ENCODE measurements at regions not wholly inside any gene's neighbourhood (a gene's known extent, or its start where the extent isn't known, plus 50 kb on each side); places are given as distances from the start of the nearest gene placed in this dataset.

DNA sequence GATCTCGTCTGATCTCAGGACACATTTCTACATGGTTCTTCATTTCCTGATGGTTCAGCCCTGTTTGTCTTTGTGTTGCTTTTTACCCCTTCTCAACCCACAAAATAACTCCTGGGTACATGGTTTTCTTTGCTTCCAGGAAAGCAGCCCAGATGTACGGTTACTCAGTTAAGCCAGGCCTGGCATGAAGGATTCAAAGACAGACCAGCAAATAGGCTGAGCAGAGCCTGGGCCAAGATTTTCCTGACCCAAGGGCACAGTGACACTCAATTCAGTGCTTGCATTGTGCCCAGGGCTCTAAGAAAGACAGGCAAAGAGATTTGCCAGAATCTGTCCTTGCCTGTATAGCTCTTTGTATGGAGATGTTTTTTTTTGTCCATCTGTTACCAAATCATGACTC lies 340.8 kb upstream of the KIAA1217 start:
- ATAC-seq: no peak
- H3K36me3 ChIP-seq: no peaks in the 10 kb centered on the region
- no peak overlapping the region for H3K27ac ChIP-seq
- TF ChIP-seq POLR2A (IDR thresholded peaks at IDR 0.05): no peak
- TF ChIP-seq, protein P1, sequence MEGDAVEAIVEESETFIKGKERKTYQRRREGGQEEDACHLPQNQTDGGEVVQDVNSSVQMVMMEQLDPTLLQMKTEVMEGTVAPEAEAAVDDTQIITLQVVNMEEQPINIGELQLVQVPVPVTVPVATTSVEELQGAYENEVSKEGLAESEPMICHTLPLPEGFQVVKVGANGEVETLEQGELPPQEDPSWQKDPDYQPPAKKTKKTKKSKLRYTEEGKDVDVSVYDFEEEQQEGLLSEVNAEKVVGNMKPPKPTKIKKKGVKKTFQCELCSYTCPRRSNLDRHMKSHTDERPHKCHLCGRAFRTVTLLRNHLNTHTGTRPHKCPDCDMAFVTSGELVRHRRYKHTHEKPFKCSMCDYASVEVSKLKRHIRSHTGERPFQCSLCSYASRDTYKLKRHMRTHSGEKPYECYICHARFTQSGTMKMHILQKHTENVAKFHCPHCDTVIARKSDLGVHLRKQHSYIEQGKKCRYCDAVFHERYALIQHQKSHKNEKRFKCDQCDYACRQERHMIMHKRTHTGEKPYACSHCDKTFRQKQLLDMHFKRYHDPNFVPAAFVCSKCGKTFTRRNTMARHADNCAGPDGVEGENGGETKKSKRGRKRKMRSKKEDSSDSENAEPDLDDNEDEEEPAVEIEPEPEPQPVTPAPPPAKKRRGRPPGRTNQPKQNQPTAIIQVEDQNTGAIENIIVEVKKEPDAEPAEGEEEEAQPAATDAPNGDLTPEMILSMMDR (IDR thresholded peaks at IDR 0.05 in 4 of 5, conservative IDR thresholded peaks at IDR 0.05 in 1 of 5): no peak
- in situ Hi-C loops (cut with MboI; ENCODE audit: low sequenced_read_pairs in 4 of 4) (no loop called here), intact Hi-C loops (cut with DNase I; ENCODE audit: low total_unique reads) (no loop called here)
- no peaks in the 10 kb centered on the region for H3K27me3 ChIP-seq
- no peak for DNase-seq
- no peaks in the 10 kb centered on the region for H3K9me3 ChIP-seq
- H3K4me1 ChIP-seq: no peaks in the 10 kb centered on the region
- H3K4me3 ChIP-seq: no peak overlapping the region

DNA sequence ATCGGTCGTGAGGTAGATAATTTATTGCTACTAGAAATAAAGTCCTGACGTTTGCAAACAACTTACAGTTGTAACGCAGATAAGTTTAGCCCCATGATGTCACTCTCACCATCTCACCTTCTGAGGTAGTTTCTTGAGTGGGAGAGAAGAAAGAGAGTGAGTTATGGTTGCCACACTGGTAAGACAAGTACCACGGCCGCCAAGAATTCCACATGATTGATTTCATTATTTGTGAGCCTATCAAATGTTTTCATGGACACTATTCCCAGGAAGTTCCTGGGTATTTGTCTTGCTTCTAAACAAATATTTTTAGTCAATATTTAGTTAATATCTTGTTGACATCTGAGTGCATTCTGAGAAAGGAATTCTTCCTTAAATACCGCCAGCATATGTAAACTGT lies 339.4 kb upstream of the KIAA1217 start:
- TF ChIP-seq, protein P1 (IDR thresholded peaks at IDR 0.05 in 4 of 5, conservative IDR thresholded peaks at IDR 0.05 in 1 of 5): no peak
- no peak for TF ChIP-seq POLR2A (IDR thresholded peaks at IDR 0.05)
- ATAC-seq: no peak
- Histone ChIP-seq H3K4me1 (no peaks in the 10 kb centered on the region), H3K27ac (no peak overlapping the region), H3K9me3 (no peaks in the 10 kb centered on the region), H3K4me3 (no peak overlapping the region), H3K36me3 (no peaks in the 10 kb centered on the region), H3K27me3 (no peaks in the 10 kb centered on the region)
- intact Hi-C loops (cut with DNase I; ENCODE audit: low total_unique reads) (no loop called here), in situ Hi-C loops (cut with MboI; ENCODE audit: low sequenced_read_pairs in 4 of 4) (no loop called here)
- DNase-seq: no peak

DNA sequence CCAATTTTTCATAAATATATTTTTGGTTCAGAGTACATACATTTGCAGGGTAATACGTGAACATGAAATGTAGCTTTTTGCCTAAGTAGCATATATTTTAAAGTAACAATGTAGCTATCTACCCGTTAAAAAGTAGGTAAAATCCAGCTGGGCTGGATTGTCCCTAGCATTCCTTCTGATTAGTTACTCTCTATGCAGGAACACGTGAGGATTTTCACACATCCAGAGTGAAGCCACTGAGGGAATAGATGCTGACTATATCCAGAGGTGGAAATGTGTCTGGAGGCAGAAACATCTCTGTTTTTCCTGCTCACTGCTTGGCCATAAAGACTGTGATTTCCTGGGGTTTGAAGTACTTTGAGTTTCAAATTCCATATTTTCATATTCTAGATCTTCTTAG lies 338.9 kb upstream of the KIAA1217 start:
- in situ Hi-C loops (cut with MboI; ENCODE audit: low sequenced_read_pairs in 4 of 4): no loop called here
- ATAC-seq: no peak

DNA sequence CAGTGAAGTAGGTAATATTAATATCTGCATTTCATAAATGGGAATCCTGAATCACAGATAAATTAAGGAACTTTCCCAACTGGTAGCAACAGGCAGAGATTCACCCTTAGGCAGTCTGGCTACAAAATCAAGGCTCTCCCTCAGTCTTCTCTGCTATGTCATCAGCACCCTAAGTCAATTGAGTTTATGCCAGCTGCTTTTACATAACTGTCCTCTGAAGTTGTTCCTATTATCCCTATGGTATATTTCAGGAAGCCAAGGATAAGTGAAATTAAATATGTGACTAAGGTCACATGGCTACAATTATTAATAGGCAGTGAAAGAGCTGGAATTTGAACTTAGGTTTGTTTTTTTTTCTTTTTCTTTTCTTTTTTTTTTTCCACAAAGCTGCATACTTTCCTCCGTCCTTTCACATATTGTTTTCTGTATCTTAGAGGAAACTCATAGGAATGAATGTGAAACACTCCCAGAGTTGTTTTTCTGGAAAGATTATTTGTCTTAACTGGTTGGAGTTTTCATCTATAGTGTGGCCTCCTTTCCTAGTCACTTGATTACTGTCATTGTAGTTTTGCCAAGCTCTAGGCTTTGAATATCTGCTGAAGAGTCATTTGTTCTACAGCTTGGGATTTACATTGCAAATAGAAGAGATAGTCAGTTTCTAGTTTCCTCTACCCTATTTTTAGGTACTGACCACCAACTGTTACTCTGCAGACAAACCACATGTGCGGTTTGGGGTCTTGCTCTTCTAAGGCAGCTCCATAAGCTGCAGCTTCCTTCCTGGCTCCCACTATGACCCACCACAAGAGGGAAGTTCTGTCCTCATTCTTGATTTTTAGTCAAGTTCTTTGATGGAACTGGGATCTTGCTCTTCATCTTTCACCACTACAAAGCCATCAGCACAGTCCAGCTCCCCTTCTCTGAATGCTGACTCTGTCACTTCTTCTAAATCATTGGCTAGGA lies 338.0 kb upstream of the KIAA1217 start:
- Histone ChIP-seq H3K27me3 (no peaks in the 10 kb centered on the region), H3K4me3 (no peak overlapping the region), H3K36me3 (no peaks in the 10 kb centered on the region), H3K27ac (no peak overlapping the region), H3K9me3 (no peaks in the 10 kb centered on the region), H3K4me1 (no peaks in the 10 kb centered on the region)
- TF ChIP-seq POLR2A (IDR thresholded peaks at IDR 0.05): no peak
- TF ChIP-seq, protein P1 (IDR thresholded peaks at IDR 0.05 in 4 of 5, conservative IDR thresholded peaks at IDR 0.05 in 1 of 5): no peak
- DNase-seq (no peak), ATAC-seq (no peak)
- intact Hi-C loops (cut with DNase I; ENCODE audit: low total_unique reads): no loop called here
- in situ Hi-C loops (cut with MboI; ENCODE audit: low sequenced_read_pairs in 4 of 4): no loop called here

More for the DNA sequence above, 338.9 kb upstream of the KIAA1217 start:
- H3K36me3 ChIP-seq: no peaks in the 10 kb centered on the region
- H3K4me3 ChIP-seq: no peak overlapping the region
- no peaks in the 10 kb centered on the region for H3K4me1 ChIP-seq
- H3K27ac ChIP-seq: no peak overlapping the region
- intact Hi-C loops (cut with DNase I; ENCODE audit: low total_unique reads): no loop called here
- TF ChIP-seq, protein P1 (IDR thresholded peaks at IDR 0.05 in 4 of 5, conservative IDR thresholded peaks at IDR 0.05 in 1 of 5): no peak
- no peak for TF ChIP-seq POLR2A (IDR thresholded peaks at IDR 0.05)
- H3K27me3 ChIP-seq: no peaks in the 10 kb centered on the region
- no peaks in the 10 kb centered on the region for H3K9me3 ChIP-seq
- DNase-seq: no peak

Measured in gastrocnemius medialis (tissue), 4 donors.